B cell (primary cell): ENCODE measurements at regions not wholly inside any gene's neighbourhood (a gene's known extent, or its start where the extent isn't known, plus 50 kb on each side); places are given as distances from the start of the nearest gene placed in this dataset.

ENCODE experiments used
- CTCF ChIP-seq: fragments of 200-600 bp; IDR thresholded peaks from one replicate; pipeline ENCODE4 v1.8.0; 2022; ENCODE audit warnings: antibody characterized with exemption, mild to moderate bottlenecking
- EZH2 ChIP-seq: IDR thresholded peaks from 2 replicates; pipeline ENCODE4 v1.6.1; 2012; ENCODE audit warnings: borderline replicate concordance, low read depth, mild to moderate bottlenecking, moderate library complexity, low read length; ENCODE audit not compliant: insufficient read depth, poor library complexity, severe bottlenecking

- no peak for TF ChIP-seq CTCF
- no peak for TF ChIP-seq EZH2
Observed at GRCh38 chr2:176691471-176691870, 422.2 kb downstream of the MTX2 start.
